D721Med (cell line): ENCODE measurements at regions not wholly inside any gene's neighbourhood (a gene's known extent, or its start where the extent isn't known, plus 50 kb on each side); places are given as distances from the start of the nearest gene placed in this dataset.

Experiments
- DNase-seq: peaks from one replicate; pipeline ENCODE4 v3.0.0; 2011; ENCODE audit warnings: low spot score; ENCODE audit not compliant: insufficient read length
- FAIRE-seq: peaks from 2 replicates; lab custom pipeline; 2011; peaks lifted over from hg19 to GRCh38; lab: Jason Lieb, UNC
- CTCF ChIP-seq: IDR thresholded peaks from 2 replicates; pipeline ENCODE4 v1.5.1; 2012; ENCODE audit warnings: mild to moderate bottlenecking, control low read depth; ENCODE audit not compliant: insufficient read depth; ENCODE audit errors: missing control alignments

- TF ChIP-seq CTCF = no peak
- DNase-seq (no peak), FAIRE-seq (no peak)
Measured at GRCh38 chr16:17572145-17572544, 101.4 kb upstream of the XYLT1 start.

DNA sequence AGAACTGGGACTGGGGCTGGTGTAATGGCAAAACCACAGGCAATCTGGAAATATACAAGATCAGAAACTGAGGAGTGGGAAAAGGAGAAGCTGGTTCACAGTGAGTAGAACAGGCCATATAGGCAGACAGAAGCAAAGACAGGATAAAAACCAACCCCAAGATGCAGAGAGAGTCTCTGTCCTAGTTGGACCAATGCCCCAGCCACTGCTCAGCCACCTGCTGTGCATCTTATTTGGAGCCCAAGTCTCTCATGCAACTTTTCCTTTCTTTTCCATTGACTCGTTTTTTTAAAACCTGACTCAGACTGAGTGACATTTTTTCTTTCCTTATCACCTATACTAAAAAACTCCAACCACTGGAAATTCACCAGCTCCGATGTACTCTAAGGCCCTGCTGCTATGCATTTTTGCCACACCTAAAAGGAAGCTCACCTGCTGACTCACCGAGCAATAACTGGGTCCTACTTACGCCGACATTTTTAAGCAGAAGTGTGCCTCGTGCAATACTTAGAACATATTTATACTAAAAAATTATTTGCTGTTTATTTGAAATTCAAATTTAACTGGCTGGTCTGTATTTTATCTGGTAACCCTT is 100.8 kb upstream of the XYLT1 start:
- DNase-seq = no peak
- no peak for FAIRE-seq
- TF ChIP-seq CTCF = no peak

DNA sequence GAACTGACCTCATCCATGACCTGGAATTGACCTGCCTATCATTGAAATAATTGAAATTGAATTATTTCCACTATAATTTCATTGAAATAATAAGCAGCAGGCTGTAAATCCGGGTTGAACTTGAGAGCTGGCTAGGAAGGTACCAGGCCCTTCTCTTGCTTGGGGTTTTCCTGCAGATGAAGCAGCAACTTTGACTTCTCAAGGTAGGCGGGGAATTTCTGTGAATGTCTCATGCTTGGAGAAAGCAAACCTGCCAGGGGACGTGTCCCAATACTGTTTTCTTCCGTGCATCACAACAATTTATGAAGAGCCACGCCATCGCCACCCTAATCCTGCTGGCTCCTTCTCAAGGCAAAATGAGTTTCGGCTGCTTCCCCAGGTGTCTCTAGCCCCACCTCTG is 97.5 kb upstream of the XYLT1 start:
- FAIRE-seq = no peak
- DNase-seq = no peak
- TF ChIP-seq CTCF = no peak

GRCh38 chr16:17567455-17567854 is 96.7 kb upstream of the XYLT1 start:
- no peak for FAIRE-seq
- DNase-seq = no peak
- TF ChIP-seq CTCF = no peak

DNA sequence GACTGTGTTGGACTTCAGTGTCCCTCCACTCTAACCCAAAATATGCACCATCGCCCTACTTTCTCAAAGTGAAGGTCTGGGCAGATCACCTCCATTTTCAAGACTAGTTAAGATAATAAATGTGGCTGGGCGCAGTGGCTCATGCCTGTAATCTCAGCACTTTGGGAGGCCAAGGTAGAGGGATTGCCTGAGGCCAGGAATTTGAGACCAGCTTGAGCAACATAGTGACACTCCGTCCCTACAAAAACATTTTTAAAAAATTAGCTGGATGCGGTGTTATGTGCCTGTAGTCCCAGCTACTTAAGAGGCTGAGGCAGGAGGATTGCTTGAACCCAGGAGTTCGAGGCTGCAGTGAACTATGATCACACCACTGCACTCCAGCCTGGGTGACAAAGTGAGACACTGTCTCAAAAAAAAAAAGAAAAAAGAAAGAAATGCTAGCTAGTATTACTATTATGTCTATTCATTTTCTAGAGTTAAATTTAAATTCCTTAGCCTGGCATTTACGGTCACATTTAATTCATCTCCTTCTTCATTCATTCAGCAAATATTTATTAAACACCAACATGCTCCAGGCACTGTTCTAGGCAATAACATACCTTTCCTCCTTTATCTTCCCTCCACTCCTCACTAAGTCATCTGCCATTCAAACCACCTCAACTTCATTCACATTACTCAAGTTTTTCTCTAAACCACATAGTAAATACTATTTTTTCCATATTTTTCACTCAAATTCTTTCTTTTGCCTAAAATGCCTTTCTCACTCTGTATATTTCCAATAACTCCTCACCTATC is 96.1 kb upstream of the XYLT1 start:
- no peak for TF ChIP-seq CTCF
- no peak for DNase-seq
- FAIRE-seq = no peak

DNA sequence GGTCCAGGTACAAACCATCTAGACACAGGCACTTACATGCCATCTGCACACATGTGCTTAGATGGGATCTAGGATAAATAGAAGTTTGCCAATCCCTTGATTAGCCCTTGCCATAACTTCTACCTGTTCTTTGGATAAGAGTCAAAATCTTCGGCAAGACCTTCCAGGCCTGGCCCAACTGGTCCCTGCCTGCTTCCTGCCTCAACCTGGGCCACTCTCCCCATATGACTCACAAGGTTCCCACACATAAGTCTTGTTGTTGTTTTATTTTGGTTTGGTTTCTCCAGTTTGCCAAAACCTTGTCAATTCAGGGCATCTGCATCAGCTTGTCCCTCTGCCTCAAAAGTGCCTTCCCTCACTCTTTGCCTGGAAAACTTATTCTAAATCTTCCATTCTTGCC is 95.3 kb upstream of the XYLT1 start:
- DNase-seq = no peak
- no peak for TF ChIP-seq CTCF
- FAIRE-seq = no peak

- TF ChIP-seq CTCF = no peak
- no peak for DNase-seq
- FAIRE-seq = no peak
Measured at GRCh38 chr16:17565605-17566004, 94.8 kb upstream of the XYLT1 start.
